GM18502 (cell line): ENCODE measurements at regions not wholly inside any gene's neighbourhood (a gene's known extent, or its start where the extent isn't known, plus 50 kb on each side); places are given as distances from the start of the nearest gene placed in this dataset.

Experiments
- ATAC-seq: cut with Tn5 transposase; IDR thresholded peaks from one replicate; pipeline ENCODE4 v1.9.1; 2021; ENCODE audit warnings: mild to moderate bottlenecking; ENCODE audit not compliant: unreplicated experiment, poor library complexity

DNA sequence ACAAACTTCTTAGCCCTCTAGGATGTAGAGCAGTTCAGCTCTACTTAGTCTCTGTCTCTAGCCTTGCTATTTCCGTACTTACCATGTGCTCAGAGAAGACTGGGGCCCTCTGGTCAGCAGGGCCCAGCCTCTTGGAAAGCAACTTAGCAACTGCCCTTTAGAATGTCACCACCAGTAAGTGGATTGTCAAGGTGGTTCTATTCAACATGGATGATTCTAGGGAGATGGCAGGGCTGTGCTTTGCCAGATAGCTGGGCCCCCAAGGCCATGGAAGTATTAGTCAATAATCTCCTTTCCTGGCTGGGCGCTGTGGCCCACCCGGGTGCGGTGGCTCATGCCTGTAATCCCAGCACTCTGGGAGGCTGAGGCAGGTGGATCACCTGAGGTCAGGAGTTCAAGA is 177.6 kb upstream of the MVB12B start:
- ATAC-seq, result no peak

DNA sequence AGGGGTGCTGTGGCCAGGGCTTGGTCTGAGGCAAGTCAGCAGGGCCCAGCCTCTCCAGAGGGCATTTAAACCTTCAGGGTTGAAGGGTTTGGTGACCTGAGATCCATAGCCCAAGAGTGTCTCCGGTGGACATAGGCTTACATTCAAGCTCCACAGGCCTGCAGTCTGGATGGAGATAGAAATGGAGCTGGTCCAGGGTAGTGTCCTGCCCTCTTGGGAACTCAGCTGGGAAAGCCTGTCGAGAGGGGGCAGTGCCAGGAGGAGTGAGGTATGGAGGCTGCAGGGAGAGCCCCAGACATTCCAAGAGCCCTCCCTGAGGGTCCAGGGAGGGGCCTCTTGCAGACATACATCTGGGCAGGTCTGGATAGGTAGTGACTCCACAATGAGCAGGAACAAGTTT is 177.0 kb upstream of the MVB12B start:
- no peak for ATAC-seq

DNA sequence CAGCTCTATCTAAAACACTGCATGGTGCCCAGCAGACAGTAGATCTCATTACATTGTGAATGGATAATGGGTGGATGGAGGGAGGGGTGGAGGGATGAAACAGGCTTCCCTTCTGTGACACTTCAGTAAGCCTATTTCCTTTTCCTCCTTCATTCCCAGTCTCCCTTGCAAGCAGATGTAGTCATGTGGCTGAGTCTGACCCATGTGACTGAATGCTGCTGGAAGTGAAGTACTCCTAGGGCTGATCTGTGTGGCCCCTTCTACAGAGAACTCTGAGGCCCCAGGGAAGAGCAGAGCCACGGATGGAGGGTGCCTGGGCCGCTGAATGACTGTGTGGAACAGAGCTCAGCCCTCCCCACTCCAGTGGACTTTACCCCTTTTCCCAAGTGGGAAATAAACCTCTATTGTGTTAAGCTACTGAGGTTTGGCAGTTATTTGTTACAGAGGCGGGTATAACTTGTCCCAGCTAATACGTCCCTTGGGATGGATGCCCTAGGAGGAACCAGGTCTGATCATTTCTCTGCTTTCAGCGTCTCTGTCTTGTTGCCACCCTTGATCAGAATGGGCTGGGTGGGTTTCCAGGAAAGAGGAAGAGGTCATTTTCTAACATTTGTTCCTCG is 176.1 kb upstream of the MVB12B start:
- no peak for ATAC-seq

DNA sequence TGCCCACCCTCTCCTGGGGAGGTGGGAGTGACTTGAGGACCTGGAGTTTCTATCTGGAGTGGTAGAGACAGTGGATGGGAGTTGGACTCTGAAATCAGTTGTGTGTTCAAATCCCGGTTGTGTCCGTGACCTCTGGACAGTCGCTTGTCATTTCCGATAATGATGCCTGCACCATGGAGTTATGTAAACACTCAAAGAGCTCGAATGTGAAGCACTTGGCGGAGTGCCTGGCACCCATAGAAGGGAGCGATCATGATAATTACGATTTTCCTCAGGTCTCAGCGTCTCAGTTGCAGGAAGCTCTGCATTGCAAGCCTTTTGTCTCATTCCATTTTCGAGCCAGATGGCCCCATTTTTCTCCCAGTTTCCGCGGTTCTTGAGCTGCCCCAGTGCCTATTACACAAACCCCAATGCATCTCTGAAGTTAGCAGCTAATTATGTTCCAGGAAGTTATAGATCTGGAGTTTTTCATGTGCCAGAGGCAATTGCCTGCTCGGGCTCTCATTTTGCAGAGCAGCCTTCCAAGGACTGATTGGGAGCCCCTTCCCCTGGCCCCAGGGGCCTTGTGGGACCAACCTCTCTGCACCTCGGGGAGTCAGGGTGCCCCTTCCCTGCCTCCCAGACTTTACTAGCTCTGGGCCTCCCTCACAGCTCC is 175.5 kb upstream of the MVB12B start:
- no peak for ATAC-seq

DNA sequence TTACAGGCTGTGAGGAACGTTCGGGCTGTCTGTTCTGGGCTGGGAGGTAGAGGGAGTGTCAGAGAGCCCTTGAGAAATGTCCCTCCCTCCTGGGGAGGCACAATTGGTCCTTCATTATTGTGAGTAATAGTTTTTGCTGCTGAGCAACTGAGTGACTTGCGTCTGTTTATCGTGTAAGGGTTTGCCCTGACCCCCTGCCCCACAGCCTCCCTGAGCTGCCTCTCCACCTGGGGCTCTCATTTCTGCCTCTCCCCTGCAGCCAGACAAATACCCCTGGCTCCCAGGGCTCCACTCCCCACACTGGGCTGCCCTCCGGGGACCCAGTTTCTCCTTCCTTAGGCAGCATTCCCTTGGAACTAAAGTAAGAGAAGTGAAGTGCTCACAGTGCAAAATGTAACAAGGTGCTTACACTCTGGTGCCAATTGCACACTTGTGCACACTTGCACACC is 174.9 kb upstream of the MVB12B start:
- ATAC-seq, result no peak

DNA sequence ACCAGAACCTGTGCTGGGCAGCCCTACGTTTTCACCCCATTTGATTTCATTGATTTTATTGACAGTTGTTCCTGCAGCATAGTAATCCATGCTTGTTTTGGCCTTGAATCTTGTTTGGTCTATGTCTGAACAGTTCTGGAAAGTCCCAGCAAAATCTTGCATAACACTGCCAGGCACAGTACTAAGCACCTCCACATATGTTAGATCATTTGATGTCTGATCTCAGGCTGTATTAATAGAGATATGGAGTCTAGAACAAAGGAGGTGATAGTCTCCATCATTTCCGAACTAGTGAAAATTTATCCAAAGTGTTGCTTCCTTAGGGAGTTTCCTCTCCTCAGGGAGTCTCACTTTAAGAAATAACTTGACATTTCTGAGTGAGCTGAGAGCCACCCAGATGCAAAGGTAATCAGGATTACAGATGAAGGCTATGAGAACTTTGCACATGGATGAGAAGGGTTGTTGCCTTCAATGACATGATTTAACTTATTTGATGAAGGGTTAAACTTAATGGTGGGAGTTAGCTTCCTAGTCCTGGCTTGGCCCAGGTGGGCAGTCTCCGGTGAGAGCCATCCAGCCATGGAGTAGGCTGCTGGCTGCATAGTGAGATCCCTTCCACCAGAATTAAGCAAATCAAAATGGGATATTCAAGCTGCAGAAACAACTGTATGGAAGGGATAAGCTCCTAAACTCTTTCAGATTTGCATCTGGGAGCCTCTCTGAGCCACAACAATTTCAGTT is 173.8 kb upstream of the MVB12B start:
- ATAC-seq, result no peak

DNA sequence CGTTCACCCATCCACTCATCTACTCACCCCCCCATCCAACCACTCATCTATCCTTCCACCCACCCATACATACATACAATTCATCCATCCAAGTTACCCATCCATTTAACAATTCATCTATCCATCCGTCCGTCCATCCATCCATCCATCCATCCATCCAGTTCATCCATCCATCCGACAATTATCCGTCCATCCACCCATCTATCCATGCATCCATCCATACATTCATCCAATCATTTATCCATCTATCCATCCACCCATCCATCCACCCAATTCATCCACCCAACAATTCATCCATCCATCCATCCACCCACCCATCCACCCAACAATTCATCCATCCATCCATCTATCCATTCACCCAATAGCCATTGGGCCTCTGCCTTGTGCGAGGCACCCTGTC is 173.2 kb upstream of the MVB12B start:
- no peak for ATAC-seq

DNA sequence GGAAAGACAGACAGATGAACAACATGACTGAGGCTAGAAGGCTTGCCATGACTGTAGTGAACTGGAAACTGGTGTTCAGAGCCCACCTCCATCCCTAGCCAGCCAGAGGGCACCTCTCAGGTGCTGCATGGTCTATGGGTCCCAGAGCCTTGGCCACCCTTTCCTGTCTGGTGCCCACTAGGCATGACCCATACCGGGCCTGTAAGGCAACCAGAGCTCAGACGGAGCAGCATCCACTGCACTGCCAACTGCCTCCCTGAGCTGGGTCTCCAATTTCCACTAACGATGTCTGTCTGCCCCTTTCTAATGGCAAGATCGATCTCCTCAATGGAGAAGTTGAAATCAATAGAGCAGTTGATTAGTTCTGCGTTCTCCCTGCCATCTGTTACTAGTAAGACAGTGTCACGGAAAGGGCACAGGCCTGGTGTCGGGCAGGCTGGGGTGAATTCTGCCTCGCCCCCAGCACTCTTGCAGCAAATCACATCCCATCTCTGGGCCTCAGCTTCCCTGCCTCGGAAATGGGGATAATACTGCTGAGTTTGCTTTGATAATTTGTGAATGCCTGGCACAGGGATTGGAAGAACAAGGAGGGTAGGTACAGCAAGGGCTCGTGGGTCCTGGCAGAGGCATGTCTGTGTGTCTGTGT is 172.3 kb upstream of the MVB12B start:
- ATAC-seq, result no peak

DNA sequence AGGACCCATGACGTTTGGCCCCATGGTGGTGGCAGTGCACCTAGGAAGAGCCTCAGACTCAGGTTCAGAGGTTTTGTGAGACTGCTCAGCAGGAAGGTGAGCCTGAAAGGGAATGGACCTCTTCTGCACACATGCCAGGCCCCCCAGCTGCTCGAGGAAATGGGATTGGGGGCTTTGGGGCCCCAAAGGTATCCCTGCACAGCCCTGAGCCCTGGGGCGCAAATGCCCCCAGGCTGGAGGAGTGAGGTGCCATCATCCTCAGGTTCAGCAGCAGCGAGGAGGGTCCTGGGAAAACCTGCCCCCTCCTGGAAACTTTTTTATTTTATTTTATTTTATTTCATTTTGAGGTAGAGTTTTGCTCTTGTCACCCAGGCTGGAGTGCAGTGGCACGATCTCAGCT is 171.8 kb upstream of the MVB12B start:
- ATAC-seq, result no peak

DNA sequence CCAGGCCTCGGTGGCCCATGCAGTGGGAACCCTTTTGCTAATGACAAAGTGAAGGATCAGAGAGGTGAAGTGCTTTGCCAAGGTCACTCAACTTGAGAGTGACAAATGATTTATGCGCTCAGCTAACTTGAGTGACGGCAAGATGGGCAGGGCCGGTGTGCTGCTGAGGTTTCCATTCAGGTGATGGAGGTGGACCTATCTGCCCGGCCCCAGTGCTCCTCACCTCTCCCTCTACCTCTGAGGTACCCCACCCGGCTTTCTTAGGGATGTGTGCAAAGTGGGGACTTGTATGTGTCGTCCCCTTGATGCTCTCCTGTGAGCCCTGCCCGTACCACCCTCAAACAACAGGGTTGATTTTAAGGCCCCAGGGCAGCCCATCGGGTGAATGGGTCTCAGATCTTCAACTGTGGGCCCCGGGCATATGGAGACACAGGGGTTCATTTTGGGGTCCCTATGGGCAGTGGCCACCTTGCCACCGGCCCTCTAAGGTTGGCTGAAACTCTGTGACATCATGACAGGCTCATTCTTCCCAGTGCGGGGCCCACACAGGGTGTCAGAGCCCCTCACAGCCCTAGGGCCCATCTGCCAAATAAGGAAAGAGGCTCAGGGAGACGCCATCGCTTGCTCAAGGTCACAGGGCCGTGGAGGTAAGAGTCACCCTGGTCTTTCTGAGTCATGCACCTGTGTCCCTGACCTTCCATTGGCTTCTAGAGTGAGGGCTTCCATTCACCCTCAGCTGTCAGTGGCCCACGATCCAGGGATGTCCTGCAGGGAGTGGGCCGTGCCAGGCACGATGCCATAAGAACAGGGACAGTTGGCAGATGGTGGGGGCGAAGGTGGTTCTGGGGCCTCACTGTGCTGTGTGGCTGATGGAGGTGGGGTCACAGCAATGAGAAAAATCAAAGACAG is 170.6 kb upstream of the MVB12B start:
- ATAC-seq, result no peak

DNA sequence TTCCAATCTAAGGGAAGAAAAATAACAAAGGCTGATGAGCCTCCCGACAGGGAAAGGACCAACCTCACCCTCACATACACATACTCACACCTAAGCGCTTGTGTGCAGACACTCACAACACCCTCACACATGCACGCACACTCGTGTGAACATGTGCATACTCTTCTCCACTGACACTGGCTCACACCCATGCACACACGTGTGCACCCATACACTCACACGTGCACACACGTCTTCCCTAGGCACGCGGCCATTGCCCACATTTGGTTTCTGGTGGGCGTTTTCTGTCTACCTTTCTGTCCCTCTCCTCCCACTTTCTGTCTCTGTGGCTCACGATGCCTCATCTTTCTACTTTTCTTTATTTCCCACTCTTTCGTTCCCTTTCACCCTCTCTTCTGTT is 169.7 kb upstream of the MVB12B start:
- ATAC-seq, result no peak

DNA sequence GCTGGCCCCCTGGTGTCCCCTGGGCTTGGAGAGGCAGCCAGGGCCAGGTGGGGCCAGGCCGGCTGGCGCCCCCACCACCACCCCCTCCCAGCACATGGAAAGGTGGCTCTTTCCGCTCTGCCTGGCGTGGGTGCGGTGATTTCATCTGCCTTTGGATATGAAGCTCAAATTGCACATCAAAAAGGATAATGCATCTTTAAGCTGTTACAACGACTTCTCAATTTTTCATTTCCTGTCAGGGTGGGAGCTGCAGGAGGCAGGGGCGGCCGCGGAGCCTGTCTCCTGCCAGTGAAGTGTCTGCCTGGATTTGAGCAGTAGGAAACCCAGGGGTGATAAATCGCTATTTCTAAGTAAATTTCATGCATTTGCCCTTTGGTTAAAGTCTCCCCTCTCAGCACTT is 169.2 kb upstream of the MVB12B start:
- no peak for ATAC-seq

DNA sequence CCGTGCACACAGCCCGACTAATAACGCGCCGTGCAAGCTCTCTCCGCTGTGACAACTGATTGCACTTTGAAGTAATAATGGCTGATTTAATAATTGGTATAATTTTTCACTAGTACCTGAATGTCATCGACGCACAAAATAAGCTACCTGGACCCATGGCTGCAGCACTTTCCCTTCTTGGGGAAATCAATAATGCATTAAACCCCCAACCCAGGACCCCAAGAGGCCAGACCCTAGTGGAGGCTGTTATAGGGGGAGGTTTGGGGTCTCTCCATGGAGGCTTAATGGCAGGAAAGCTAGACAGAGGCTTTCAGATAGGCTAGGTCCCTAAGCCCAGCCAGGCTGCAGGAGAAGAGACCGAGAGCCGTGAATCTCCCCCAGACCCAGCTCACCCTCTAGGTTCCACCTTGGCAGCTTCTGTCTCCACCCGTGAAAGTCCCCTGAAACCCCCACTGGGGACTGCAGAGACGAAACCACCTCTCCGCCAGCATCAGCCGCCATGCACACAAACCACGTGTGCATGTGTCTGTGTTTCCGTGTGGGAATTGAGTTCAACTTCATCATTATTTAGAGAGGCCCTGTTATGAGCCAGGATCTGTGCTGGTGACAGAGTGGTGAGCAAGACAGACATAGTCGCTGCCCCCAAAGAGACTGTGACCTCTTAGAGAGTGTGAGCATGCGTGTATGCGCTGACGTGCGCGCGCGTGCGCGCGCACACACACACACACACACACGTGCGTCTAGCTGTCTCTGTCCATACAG is 168.6 kb upstream of the MVB12B start:
- no peak for ATAC-seq

DNA sequence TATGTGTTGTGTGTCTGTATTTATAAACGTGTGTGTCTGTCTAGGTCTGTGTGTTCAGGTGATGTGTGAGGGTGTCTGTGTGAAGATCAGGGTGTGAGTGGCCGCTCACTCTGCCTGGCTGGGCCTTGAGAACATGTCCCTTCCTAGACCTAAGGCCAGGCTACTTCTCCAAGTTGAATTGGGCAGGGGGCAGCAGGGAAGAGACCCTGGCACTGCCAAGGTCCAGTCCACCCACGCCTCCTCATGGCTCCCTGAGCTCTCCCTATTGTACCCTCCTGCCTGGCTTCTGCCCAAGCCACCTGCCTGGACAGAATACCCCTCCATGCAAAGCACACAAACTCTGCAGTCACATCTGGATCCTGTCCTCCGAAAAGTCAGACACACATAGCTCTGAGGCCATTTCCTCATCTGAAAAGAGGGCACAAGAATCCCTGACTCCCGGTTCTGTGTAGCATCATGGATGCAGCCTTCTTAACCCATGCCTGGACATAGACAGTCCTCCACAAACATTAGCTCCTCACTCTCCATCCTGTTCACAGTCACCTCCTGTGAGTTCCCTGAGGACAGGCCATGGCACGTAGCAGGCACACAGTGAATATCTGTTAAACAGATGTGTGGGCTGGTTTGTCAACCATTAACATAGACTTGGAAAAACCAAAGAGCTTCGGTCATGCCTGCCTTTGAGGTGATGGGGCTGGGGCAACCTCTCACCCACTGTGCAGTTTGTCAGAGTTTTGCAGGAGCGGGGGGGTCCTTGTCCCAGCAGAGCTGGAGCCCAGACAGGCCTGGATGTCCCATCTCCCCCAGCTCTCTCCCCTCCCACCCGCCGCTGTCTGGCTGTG is 167.8 kb upstream of the MVB12B start:
- ATAC-seq, result no peak

DNA sequence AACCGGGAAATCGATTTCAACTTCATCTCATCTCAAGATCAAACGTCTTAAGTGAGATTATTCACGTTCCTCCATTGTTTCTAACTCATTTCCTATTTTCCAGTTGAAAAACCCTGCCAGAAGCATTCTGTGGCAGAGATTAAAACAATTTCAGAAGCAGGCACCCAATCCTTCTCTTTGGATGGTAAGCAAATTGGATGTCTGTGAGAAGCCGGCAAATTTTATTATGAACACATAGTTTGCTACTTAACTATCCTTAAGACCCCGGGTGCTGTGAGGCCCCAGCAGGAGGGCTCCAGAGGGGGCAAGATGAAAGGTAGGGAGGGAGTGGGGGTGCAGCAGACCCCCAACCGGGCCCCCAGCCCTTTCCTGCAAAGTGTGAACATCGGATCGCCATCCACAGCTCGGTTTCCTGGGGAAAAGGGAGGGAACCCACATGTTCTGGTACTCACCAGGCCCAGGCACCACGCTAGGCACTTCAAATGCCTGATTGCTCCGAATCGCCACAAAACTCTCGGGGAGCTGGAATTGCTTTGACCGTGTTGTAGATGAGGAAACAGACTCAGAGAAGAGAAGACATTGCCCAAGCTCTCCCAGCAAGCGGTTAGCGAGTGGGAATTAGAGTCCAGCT is 167.1 kb upstream of the MVB12B start:
- no peak for ATAC-seq

DNA sequence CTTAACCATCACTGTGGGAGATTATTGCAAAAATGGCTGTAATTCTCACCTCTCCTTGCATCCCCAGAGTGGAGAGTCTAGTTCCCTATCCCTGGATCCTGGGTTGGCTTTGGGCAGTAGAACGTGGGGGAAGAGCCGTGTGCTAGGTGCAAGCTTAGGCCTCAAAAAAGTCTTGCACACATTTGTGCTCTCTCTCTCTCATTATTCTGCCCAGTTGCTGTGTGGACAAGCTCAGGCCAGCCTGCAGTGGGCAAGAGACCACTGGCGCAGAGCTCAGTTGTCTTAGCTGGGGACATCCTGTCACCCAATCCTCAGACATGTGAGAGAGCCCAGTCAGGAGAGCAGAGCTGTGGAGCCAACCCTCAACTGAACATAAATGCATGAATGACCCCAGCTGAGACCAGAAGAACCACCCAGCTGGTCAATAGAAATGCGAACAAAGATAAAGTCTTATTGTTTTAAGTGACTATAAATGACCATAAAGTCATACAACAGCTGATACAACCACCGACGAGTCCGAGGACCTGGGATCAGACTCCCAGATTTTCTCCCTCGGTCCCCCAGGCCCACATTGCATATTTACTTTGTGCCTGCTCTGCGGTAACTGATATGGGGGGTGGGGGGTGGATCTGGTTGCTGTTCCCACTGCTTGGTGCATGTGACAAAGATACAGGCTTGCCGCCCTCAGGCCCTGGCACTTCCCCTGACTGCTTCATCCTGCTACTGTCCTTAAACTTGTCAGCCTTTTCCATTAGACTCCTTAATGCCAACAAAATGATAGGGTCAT is 166.4 kb upstream of the MVB12B start:
- no peak for ATAC-seq

DNA sequence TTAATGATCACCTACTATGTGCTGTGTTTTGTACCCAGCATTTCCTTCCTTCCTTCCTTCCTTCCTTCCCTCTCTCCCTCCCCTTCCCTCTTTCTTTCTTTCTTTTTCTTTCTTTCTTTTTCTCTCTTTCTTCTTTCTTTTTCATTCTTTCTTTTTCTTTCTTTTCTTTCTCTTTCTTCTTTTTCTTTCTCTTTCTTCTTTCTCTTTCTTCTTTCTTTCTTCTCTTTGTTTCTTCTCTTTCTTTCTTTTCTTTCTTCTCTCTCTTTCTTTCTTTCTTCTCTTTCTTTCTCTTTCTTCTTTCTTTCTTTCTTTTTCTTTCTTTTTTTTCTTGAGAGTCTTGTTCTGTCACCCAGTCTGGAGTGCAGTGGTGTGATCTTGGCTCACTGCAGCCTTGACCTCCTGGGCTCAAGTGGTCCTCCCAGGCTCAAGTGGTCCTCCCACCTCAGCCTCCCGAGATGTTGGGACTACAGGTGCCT is 165.7 kb upstream of the MVB12B start:
- no peak for ATAC-seq
